Mesendoderm (in vitro differentiated cells): ENCODE measurements at regions not wholly inside any gene's neighbourhood (a gene's known extent, or its start where the extent isn't known, plus 50 kb on each side); places are given as distances from the start of the nearest gene placed in this dataset.

Experiments used
- DNase-seq: peaks from one replicate; pipeline ENCODE4 v3.0.0; 2013
- H2AK5ac ChIP-seq: 2 replicates; pipeline ENCODE4 v1.6.1; 2013; ENCODE audit warnings: low read length, inconsistent platforms
- H2BK120ac ChIP-seq: 2 replicates; pipeline ENCODE4 v1.6.1; 2013; ENCODE audit warnings: low read depth, mild to moderate bottlenecking, low read length, moderate library complexity, mixed read lengths
- H2BK15ac ChIP-seq: replicated peaks from 2 replicates; pipeline ENCODE4 v1.6.1; 2013; ENCODE audit warnings: low read depth, mild to moderate bottlenecking, moderate library complexity
- H2BK5ac ChIP-seq: 2 replicates; pipeline ENCODE4 v1.6.1; 2013; ENCODE audit warnings: low read length, inconsistent platforms
- H3K18ac ChIP-seq: 2 replicates; pipeline ENCODE4 v1.6.1; 2013; ENCODE audit warnings: mild to moderate bottlenecking, low read length, mixed read lengths
- H3K23ac ChIP-seq: one replicate; pipeline ENCODE4 v1.6.1; 2013; ENCODE audit warnings: low read length
- H3K27ac ChIP-seq: 2 replicates; pipeline ENCODE4 v1.5.1; 2013; ENCODE audit warnings: low read depth, mild to moderate bottlenecking, inconsistent platforms, low read length, moderate library complexity
- H3K27me3 ChIP-seq: 2 replicates; pipeline ENCODE4 v1.6.1; 2013; ENCODE audit warnings: low read length, control low read depth, mild to moderate bottlenecking, inconsistent platforms; ENCODE audit not compliant: insufficient read depth, poor library complexity
- H3K36me3 ChIP-seq: 2 replicates; pipeline ENCODE4 v1.6.1; 2013; ENCODE audit warnings: low read length, inconsistent platforms; ENCODE audit not compliant: control insufficient read depth, insufficient read depth
- H3K4ac ChIP-seq: one replicate; pipeline ENCODE4 v1.6.1; 2013; ENCODE audit warnings: low read depth, mild to moderate bottlenecking, low read length, moderate library complexity
- H3K4me1 ChIP-seq: 2 replicates; pipeline ENCODE4 v1.6.1; 2013; ENCODE audit warnings: low read depth, low read length, inconsistent platforms; ENCODE audit not compliant: control insufficient read depth
- H3K4me2 ChIP-seq: 2 replicates; pipeline ENCODE4 v1.6.1; 2013; ENCODE audit warnings: low read length
- H3K4me3 ChIP-seq: 2 replicates; pipeline ENCODE4 v1.5.1; 2013; ENCODE audit warnings: mild to moderate bottlenecking, low read length
- H3K56ac ChIP-seq: one replicate; pipeline ENCODE4 v1.6.1; 2013; ENCODE audit warnings: low read length
- H3K79me1 ChIP-seq: 2 replicates; pipeline ENCODE4 v1.6.1; 2013; ENCODE audit warnings: low read length, inconsistent platforms
- H3K79me2 ChIP-seq: 2 replicates; pipeline ENCODE4 v1.6.1; 2013; ENCODE audit warnings: mild to moderate bottlenecking, low read length; ENCODE audit not compliant: control insufficient read depth, insufficient read depth
- H3K9ac ChIP-seq: 2 replicates; pipeline ENCODE4 v1.6.1; 2013; ENCODE audit warnings: low read length, inconsistent platforms
- H4K5ac ChIP-seq: one replicate; pipeline ENCODE4 v1.6.1; 2013; ENCODE audit warnings: low read length
- H4K8ac ChIP-seq: one replicate; pipeline ENCODE4 v1.6.1; 2013; ENCODE audit warnings: low read depth, mild to moderate bottlenecking, control low read depth, low read length, moderate library complexity
- WGBS: extraction: QIAGEN DNeasy Blood & Tissue Kit; methylation state at CpG from one replicate; pipeline ENCODE4 v1.1.7; 2013; ENCODE audit warnings: low lambda C conversion rate, missing lambda C conversion rate; ENCODE audit not compliant: insufficient coverage; ENCODE audit errors: extremely low coverage; 5-methylcytosine and 5-hydroxymethylcytosine counted together

DNA sequence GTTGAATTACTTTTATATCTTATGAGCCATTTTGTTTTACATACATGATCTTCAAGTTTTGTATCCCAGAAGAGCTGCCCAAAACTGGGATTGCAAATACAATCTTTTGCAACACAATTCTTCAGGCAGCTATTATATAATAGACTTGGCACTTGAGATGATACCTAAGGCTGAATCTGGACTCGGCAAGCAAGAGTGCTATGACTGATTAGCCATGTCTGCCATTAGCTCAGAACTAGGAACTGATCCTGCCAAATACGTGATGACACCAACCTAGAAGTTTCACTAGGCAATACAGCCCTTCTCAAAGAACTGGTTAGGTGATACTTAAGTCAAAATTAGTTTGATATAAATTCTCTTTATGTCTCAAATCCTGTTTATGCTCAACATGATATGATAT, 619.6 kb downstream of the CPS1 start:
- H3K27ac ChIP-seq, result no peak overlapping the region
- H3K36me3 ChIP-seq, result no peaks in the 10 kb centered on the region
- no peaks in the 10 kb centered on the region for H3K27me3 ChIP-seq
- H2AK5ac ChIP-seq, result no peak overlapping the region
- H4K5ac ChIP-seq, result no peak overlapping the region
- no peaks in the 10 kb centered on the region for H3K4me1 ChIP-seq
- H2BK5ac ChIP-seq, result no peak overlapping the region
- no peaks in the 10 kb centered on the region for H3K79me2 ChIP-seq
- H3K4me2 ChIP-seq, result no peak overlapping the region
- DNase-seq, result no peak
- H3K9ac ChIP-seq, result no peak overlapping the region
- no peak overlapping the region for H2BK120ac ChIP-seq
- no peak overlapping the region for H3K23ac ChIP-seq
- no peak overlapping the region for H3K4me3 ChIP-seq
- no peaks in the 10 kb centered on the region for H3K79me1 ChIP-seq
- no peak overlapping the region for H3K56ac ChIP-seq
- no peak overlapping the region for H4K8ac ChIP-seq
- no peak overlapping the region for H2BK15ac ChIP-seq
- WGBS, result no CpG with 5 or more reads among the region's 2 CpGs
- no peak overlapping the region for H3K4ac ChIP-seq
- H3K18ac ChIP-seq, result no peak overlapping the region

DNA sequence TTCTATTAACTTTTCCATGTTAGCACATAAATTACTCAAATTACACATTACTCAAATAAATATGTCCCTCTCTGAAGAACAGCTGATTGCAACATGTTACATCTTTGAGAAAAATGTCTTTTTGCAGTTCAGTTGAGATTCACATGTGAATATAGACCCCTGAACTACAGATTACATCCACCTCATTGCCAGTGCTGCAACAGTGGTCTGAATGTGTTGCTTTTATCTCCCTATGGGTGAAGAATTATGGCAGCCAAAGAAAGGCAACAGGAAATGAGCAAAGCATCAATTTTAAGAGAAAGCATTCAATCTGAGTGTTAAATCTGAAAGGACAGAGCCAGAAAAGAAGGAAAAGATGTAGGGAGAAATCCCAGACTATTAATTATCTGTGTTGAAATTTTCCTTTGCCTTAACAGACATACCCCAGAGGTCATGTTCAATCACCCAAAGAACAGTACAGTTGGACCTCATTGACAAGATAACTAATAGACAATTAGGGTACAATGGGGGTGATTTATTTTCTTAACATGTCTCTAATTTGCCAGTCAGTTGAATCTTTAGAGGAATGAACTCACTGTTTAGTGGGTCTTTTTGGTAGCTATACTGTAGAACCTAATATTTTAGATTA, 620.2 kb downstream of the CPS1 start:
- no peaks in the 10 kb centered on the region for H3K79me1 ChIP-seq
- no peak overlapping the region for H3K4me3 ChIP-seq
- no peak overlapping the region for H2BK120ac ChIP-seq
- no peak overlapping the region for H4K8ac ChIP-seq
- H2BK5ac ChIP-seq, result no peak overlapping the region
- no peak for DNase-seq
- no peak overlapping the region for H3K9ac ChIP-seq
- H3K56ac ChIP-seq, result no peak overlapping the region
- no peak overlapping the region for H3K18ac ChIP-seq
- no peaks in the 10 kb centered on the region for H3K79me2 ChIP-seq
- H2AK5ac ChIP-seq, result no peak overlapping the region
- no peak overlapping the region for H3K4me2 ChIP-seq
- no peak overlapping the region for H3K23ac ChIP-seq
- no peak overlapping the region for H3K27ac ChIP-seq
- no peaks in the 10 kb centered on the region for H3K4me1 ChIP-seq
- H3K4ac ChIP-seq, result no peak overlapping the region
- no peak overlapping the region for H2BK15ac ChIP-seq
- no peaks in the 10 kb centered on the region for H3K27me3 ChIP-seq
- H3K36me3 ChIP-seq, result no peaks in the 10 kb centered on the region
- no peak overlapping the region for H4K5ac ChIP-seq

DNA sequence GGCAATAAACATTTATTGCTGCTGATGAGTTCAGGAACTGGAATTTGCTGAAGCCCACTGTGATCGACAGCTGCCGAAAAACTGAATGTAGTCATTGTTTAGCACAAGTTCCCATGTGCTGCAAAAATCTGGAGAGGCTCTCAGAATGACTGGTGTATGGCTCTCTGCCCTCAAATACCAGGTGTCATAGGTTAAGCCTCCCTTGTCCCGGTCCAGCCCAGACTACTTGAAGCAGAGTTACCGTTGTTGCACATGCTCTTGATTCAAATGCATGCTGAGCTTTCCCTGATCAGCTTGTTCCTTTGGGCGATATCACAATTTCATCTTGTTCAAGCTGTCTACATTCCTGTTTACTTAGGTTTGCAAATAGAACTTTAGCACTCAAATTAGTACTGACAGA, 625.2 kb downstream of the CPS1 start:
- no peak overlapping the region for H2BK5ac ChIP-seq
- DNase-seq, result no peak
- WGBS, result no CpG with 5 or more reads among the region's 5 CpGs

DNA sequence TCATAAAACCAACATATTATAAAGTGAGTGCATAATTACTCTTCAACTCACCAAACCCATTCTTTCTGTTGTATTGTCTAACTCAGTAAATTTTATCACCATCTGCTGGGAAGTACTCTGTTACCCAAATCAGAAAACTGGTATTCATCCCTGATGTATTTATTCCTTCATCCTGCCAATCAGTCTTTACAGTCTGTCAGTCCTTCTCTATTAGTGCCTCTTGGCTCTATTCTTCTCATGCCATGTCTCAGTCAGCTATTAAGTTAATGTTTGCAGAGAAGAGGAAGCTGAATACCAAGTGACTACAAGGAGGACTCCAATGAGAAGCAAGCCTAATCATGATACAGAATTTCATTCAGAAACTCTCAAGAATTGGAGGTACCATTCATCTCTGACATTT, 631.2 kb downstream of the CPS1 start:
- no peak overlapping the region for H2AK5ac ChIP-seq
- H3K27me3 ChIP-seq, result no peaks in the 10 kb centered on the region
- no peak overlapping the region for H3K4ac ChIP-seq
- DNase-seq, result no peak
- no peak overlapping the region for H3K23ac ChIP-seq
- no peak overlapping the region for H3K27ac ChIP-seq
- H4K5ac ChIP-seq, result no peak overlapping the region
- no peaks in the 10 kb centered on the region for H3K4me1 ChIP-seq
- no peak overlapping the region for H3K9ac ChIP-seq
- no peak overlapping the region for H3K56ac ChIP-seq
- H2BK15ac ChIP-seq, result no peak overlapping the region
- H3K18ac ChIP-seq, result no peak overlapping the region
- no peaks in the 10 kb centered on the region for H3K36me3 ChIP-seq
- no peaks in the 10 kb centered on the region for H3K79me2 ChIP-seq
- H4K8ac ChIP-seq, result no peak overlapping the region
- no peak overlapping the region for H3K4me2 ChIP-seq
- H2BK120ac ChIP-seq, result no peak overlapping the region
- H2BK5ac ChIP-seq, result no peak overlapping the region
- H3K79me1 ChIP-seq, result no peaks in the 10 kb centered on the region
- no peak overlapping the region for H3K4me3 ChIP-seq

More for the DNA sequence above, 625.2 kb downstream of the CPS1 start:
- no peak overlapping the region for H2BK15ac ChIP-seq
- no peak overlapping the region for H4K5ac ChIP-seq
- no peaks in the 10 kb centered on the region for H3K79me2 ChIP-seq
- no peak overlapping the region for H3K23ac ChIP-seq
- no peak overlapping the region for H3K56ac ChIP-seq
- no peak overlapping the region for H4K8ac ChIP-seq
- no peaks in the 10 kb centered on the region for H3K36me3 ChIP-seq
- no peak overlapping the region for H3K4me2 ChIP-seq
- no peak overlapping the region for H3K27ac ChIP-seq
- H3K4ac ChIP-seq, result no peak overlapping the region
- H3K4me1 ChIP-seq, result no peaks in the 10 kb centered on the region
- H3K18ac ChIP-seq, result no peak overlapping the region
- no peak overlapping the region for H3K9ac ChIP-seq
- no peak overlapping the region for H2AK5ac ChIP-seq
- no peaks in the 10 kb centered on the region for H3K27me3 ChIP-seq
- no peak overlapping the region for H2BK120ac ChIP-seq
- H3K79me1 ChIP-seq, result no peaks in the 10 kb centered on the region
- no peak overlapping the region for H3K4me3 ChIP-seq

DNA sequence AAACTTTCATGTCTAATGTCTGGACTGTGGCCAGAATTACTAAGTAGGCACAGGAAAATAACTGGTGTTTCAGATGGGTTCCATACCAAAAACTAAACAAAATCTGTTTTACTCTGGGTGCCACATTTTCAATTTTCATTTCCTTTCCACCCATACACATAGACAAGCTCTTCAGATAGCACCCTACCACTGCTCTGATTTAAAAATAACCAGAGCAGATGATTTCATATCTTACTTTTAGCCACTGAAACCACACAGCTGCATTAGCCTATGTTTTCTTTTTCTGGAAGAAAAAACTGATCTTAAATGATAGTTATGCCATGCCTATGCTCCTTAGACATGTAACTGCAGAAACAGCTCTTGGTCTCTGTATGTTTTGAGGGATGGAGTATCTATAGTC, 647.6 kb downstream of the CPS1 start:
- H2BK5ac ChIP-seq, result no peak overlapping the region
- no peak overlapping the region for H3K4me2 ChIP-seq
- no peaks in the 10 kb centered on the region for H3K79me1 ChIP-seq
- H3K79me2 ChIP-seq, result no peaks in the 10 kb centered on the region
- no peak overlapping the region for H4K8ac ChIP-seq
- no peak overlapping the region for H3K23ac ChIP-seq
- no peak overlapping the region for H3K56ac ChIP-seq
- no peak overlapping the region for H2BK15ac ChIP-seq
- no peaks in the 10 kb centered on the region for H3K27me3 ChIP-seq
- no peak overlapping the region for H2AK5ac ChIP-seq
- H3K4me3 ChIP-seq, result no peak overlapping the region
- no peaks in the 10 kb centered on the region for H3K4me1 ChIP-seq
- DNase-seq, result no peak
- no peak overlapping the region for H3K4ac ChIP-seq
- H3K9ac ChIP-seq, result no peak overlapping the region
- H3K18ac ChIP-seq, result no peak overlapping the region
- no peak overlapping the region for H2BK120ac ChIP-seq
- H3K36me3 ChIP-seq, result no peaks in the 10 kb centered on the region
- no peak overlapping the region for H4K5ac ChIP-seq
- H3K27ac ChIP-seq, result no peak overlapping the region

DNA sequence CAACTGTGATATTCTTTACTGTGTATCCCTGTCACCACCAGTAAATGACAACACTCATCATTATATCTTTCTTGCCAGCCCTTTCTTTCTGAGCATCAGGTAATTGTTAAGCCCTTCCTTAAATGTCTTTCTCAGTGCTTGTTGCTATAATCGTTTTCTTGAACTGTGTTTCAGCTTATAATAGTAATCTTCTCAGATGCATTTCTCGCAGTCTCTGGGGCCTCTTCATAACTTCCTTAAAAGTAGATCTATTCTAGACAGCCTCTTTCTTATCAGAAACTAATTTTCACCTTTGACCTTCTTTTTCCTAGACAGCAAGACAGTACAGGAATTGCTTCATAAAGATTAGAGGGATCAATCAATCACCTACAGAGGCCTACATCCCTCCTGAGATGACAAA, 648.1 kb downstream of the CPS1 start:
- Histone ChIP-seq H3K27me3 (no peaks in the 10 kb centered on the region), H3K36me3 (no peaks in the 10 kb centered on the region), H3K79me1 (no peaks in the 10 kb centered on the region), H3K9ac (no peak overlapping the region), H3K4me1 (no peaks in the 10 kb centered on the region), H4K8ac (no peak overlapping the region), H2AK5ac (no peak overlapping the region), H3K18ac (no peak overlapping the region), H3K4ac (no peak overlapping the region), H3K4me3 (no peak overlapping the region), H3K27ac (no peak overlapping the region), H2BK15ac (no peak overlapping the region), H3K56ac (no peak overlapping the region), H2BK5ac (no peak overlapping the region), H3K79me2 (no peaks in the 10 kb centered on the region), H3K23ac (no peak overlapping the region), H3K4me2 (no peak overlapping the region), H2BK120ac (no peak overlapping the region), H4K5ac (no peak overlapping the region)
- no peak for DNase-seq
- no CpG with 5 or more reads among the region's 2 CpGs for WGBS
